ENCODE measurements at regions not wholly inside any gene's neighbourhood (a gene's known extent, or its start where the extent isn't known, plus 50 kb on each side); places are given as distances from the start of the nearest gene placed in this dataset.

DNA sequence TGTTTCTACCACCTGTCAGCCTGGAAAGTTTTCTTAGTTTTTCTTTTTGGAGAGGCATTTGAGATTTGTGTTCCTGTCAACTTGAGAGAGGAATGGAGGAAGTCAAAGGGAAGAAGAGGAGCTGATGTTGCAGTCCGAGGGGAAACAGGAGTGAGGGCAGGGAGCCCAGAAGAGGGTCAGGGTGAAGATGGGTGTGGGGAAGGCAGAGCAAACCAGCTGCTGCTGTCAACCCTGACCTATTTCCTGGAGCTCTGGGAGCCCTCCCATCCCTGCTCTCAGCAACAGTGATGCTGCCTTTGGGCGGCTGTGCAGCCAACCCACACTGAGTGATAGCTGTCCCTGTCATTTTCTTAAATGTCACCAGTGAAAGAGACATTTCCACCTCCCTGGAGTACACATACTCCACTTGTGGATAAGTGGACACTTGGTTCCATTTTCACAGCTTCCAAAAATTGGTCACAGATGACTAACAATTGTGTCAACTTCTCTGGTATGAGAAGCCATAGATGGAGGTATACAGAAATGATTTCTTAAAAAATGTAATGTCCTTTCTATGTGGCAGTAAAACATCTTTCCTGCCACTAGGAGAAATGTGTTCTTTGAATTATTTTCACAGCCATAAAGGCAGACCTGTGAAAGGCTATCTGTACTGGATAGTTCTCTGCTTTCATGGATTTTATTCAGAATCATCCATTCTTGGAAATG, 556.3 kb upstream of the TBL1XR1 start:
- TF ChIP-seq, protein P1, sequence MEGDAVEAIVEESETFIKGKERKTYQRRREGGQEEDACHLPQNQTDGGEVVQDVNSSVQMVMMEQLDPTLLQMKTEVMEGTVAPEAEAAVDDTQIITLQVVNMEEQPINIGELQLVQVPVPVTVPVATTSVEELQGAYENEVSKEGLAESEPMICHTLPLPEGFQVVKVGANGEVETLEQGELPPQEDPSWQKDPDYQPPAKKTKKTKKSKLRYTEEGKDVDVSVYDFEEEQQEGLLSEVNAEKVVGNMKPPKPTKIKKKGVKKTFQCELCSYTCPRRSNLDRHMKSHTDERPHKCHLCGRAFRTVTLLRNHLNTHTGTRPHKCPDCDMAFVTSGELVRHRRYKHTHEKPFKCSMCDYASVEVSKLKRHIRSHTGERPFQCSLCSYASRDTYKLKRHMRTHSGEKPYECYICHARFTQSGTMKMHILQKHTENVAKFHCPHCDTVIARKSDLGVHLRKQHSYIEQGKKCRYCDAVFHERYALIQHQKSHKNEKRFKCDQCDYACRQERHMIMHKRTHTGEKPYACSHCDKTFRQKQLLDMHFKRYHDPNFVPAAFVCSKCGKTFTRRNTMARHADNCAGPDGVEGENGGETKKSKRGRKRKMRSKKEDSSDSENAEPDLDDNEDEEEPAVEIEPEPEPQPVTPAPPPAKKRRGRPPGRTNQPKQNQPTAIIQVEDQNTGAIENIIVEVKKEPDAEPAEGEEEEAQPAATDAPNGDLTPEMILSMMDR (IDR thresholded peaks at IDR 0.05 in 4 of 5, conservative IDR thresholded peaks at IDR 0.05 in 1 of 5) = no peak
- TF ChIP-seq POLR2A (IDR thresholded peaks at IDR 0.05) = no peak
- no peak overlapping the region for H3K4me3 ChIP-seq
- H3K4me1 ChIP-seq = peaks cover 30 to 36% of the 10 kb centered on the region in 2 donors
- intact Hi-C loops (cut with DNase I; ENCODE audit: low total_unique reads) = no loop called here
- H3K27ac ChIP-seq = peak overlapping the region in 2 of 4 donors; percentile 15 to 45
- no peaks in the 10 kb centered on the region for H3K27me3 ChIP-seq
- H3K36me3 ChIP-seq = no peaks in the 10 kb centered on the region
- H3K9me3 ChIP-seq = no peaks in the 10 kb centered on the region
- in situ Hi-C loops (cut with MboI; ENCODE audit: low sequenced_read_pairs in 4 of 4) = no loop called here
- DNase-seq (peak in 1 of 2 donors; percentile 47), ATAC-seq (peak in 1 of 2 donors; percentile 73)

GRCh38 chr3:177754508-177754921, 557.2 kb upstream of the TBL1XR1 start:
- DNase-seq = no peak
- Histone ChIP-seq H3K9me3 (no peaks in the 10 kb centered on the region), H3K4me3 (no peak overlapping the region), H3K4me1 (peaks cover 30 to 36% of the 10 kb centered on the region in 2 donors), H3K27ac (peak overlapping the region in 2 of 4 donors; percentile 18 to 45), H3K36me3 (no peaks in the 10 kb centered on the region), H3K27me3 (no peaks in the 10 kb centered on the region)
- intact Hi-C loops (cut with DNase I; ENCODE audit: low total_unique reads) = no loop called here
- TF ChIP-seq, protein P1 (IDR thresholded peaks at IDR 0.05 in 4 of 5, conservative IDR thresholded peaks at IDR 0.05 in 1 of 5) = no peak
- TF ChIP-seq POLR2A (IDR thresholded peaks at IDR 0.05) = no peak
- no peak for ATAC-seq
- in situ Hi-C loops (cut with MboI; ENCODE audit: low sequenced_read_pairs in 4 of 4) = no loop called here

- H3K27me3 ChIP-seq = no peaks in the 10 kb centered on the region
- no peak for DNase-seq
- intact Hi-C loops (cut with DNase I; ENCODE audit: low total_unique reads) = no loop called here
- no peaks in the 10 kb centered on the region for H3K9me3 ChIP-seq
- no peaks in the 10 kb centered on the region for H3K36me3 ChIP-seq
- H3K27ac ChIP-seq = no peak overlapping the region
- no peak for TF ChIP-seq POLR2A (IDR thresholded peaks at IDR 0.05)
- TF ChIP-seq, protein P1 (IDR thresholded peaks at IDR 0.05 in 4 of 5, conservative IDR thresholded peaks at IDR 0.05 in 1 of 5) = no peak
- peaks cover 17 to 19% of the 10 kb centered on the region in 2 donors for H3K4me1 ChIP-seq
- ATAC-seq = no peak
- in situ Hi-C loops (cut with MboI; ENCODE audit: low sequenced_read_pairs in 4 of 4) = no loop called here
- no peak overlapping the region for H3K4me3 ChIP-seq
Observed at GRCh38 chr3:177758126-177758525, 560.8 kb upstream of the TBL1XR1 start.

DNA sequence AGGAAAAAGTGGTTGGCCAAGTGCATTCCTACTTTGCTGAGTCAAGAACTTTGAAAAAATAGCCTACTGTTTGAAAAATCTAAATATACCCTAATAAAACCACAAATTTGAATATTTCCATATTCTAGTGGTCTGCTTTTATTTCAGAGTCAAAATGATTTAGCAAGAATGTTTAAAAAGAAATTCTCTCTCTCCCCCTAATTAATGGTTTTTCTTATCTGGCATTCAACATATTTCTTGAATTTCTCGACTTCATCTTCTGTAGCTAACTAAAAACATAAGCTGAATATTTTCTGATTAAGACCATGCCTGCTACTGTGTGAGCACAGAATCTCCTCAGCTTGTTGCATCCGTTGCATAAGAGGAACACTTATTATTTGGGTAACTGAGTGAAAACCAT, 563.5 kb upstream of the TBL1XR1 start:
- in situ Hi-C loops (cut with MboI; ENCODE audit: low sequenced_read_pairs in 4 of 4) (no loop called here), intact Hi-C loops (cut with DNase I; ENCODE audit: low total_unique reads) (no loop called here)
- no peaks in the 10 kb centered on the region for H3K9me3 ChIP-seq
- H3K4me3 ChIP-seq = no peak overlapping the region
- ATAC-seq = no peak
- no peaks in the 10 kb centered on the region for H3K36me3 ChIP-seq
- H3K27ac ChIP-seq = no peak overlapping the region
- TF ChIP-seq POLR2A (IDR thresholded peaks at IDR 0.05) = no peak
- TF ChIP-seq, protein P1 (IDR thresholded peaks at IDR 0.05 in 4 of 5, conservative IDR thresholded peaks at IDR 0.05 in 1 of 5) = no peak
- DNase-seq = no peak
- peaks cover 5% of the 10 kb centered on the region in 2 donors for H3K4me1 ChIP-seq
- H3K27me3 ChIP-seq = no peaks in the 10 kb centered on the region
